Loucy (cell line): ENCODE measurements at regions not wholly inside any gene's neighbourhood (a gene's known extent, or its start where the extent isn't known, plus 50 kb on each side); places are given as distances from the start of the nearest gene placed in this dataset.

Experiments
- H2AFZ ChIP-seq: fragments of 200-600 bp; sonication (generic); 2 replicates; pipeline ENCODE4 v1.6.0; 2016; ENCODE audit warnings: antibody characterized with exemption, mild to moderate bottlenecking, low read length, moderate library complexity
- H3F3A ChIP-seq: fragments of 200-600 bp; 2 replicates; pipeline ENCODE4 v1.6.0; 2016; ENCODE audit warnings: antibody characterized with exemption, low read depth, mild to moderate bottlenecking
- H3K27me3 ChIP-seq: fragments of 200-600 bp; sonication (generic); 2 replicates; pipeline ENCODE4 v1.6.1; 2014; ENCODE audit warnings: low read length, mild to moderate bottlenecking; ENCODE audit not compliant: insufficient read depth, poor library complexity, severe bottlenecking
- H3K36me3 ChIP-seq: fragments of 200-600 bp; sonication (generic); 2 replicates; pipeline ENCODE4 v1.6.1; 2016; ENCODE audit warnings: low read length; ENCODE audit not compliant: insufficient read depth
- H3K4me1 ChIP-seq: fragments of 200-600 bp; sonication (generic); 2 replicates; pipeline ENCODE4 v1.5.1; 2014; ENCODE audit warnings: low read length, mild to moderate bottlenecking; ENCODE audit not compliant: insufficient read depth, poor library complexity, severe bottlenecking
- H3K4me2 ChIP-seq: fragments of 200-600 bp; sonication (generic); 2 replicates; pipeline ENCODE4 v1.6.0; 2014; ENCODE audit warnings: antibody characterized with exemption, low read length, low read depth, mild to moderate bottlenecking; ENCODE audit not compliant: poor library complexity, severe bottlenecking
- H3K4me3 ChIP-seq: fragments of 200-600 bp; sonication (generic); 2 replicates; pipeline ENCODE4 v1.5.1; 2014; ENCODE audit warnings: low read length, mild to moderate bottlenecking, mixed read lengths; ENCODE audit not compliant: poor library complexity, severe bottlenecking
- H3K79me2 ChIP-seq: fragments of 200-600 bp; sonication (generic); 2 replicates; pipeline ENCODE4 v1.6.1; 2014; ENCODE audit warnings: low read length; ENCODE audit not compliant: insufficient read depth
- H3K9ac ChIP-seq: fragments of 200-600 bp; sonication (generic); 2 replicates; pipeline ENCODE4 v1.6.0; 2014; ENCODE audit warnings: mild to moderate bottlenecking, low read depth, low read length, moderate library complexity; ENCODE audit not compliant: poor library complexity, severe bottlenecking
- H3K9me2 ChIP-seq: fragments of 200-600 bp; sonication (generic); replicated peaks from 2 replicates; pipeline ENCODE4 v1.6.1; 2016; ENCODE audit warnings: low read depth, low read length, mixed read lengths
- H3K9me3 ChIP-seq: fragments of 200-600 bp; sonication (generic); 2 replicates; pipeline ENCODE4 v1.6.1; 2014; ENCODE audit warnings: mild to moderate bottlenecking, antibody characterized with exemption, low read length, low read depth; ENCODE audit not compliant: insufficient read depth
- H4K20me1 ChIP-seq: fragments of 200-600 bp; sonication (generic); 2 replicates; pipeline ENCODE4 v1.6.0; 2014; ENCODE audit warnings: antibody characterized with exemption, low read length, mild to moderate bottlenecking; ENCODE audit not compliant: insufficient read depth, poor library complexity, severe bottlenecking
- EZH2phosphoT487 ChIP-seq: fragments of 200-600 bp; IDR thresholded peaks from 2 replicates; pipeline ENCODE4 v1.6.1; 2018; ENCODE audit warnings: antibody characterized with exemption, mild to moderate bottlenecking, moderate library complexity, borderline replicate concordance
- TF ChIP-seq, protein P1 (sequence below): fragments of 200-600 bp; sonication (generic); conservative IDR thresholded peaks from 2 replicates; pipeline ENCODE4 v1.5.1; 2014; ENCODE audit warnings: mild to moderate bottlenecking, antibody characterized with exemption, low read length

DNA sequence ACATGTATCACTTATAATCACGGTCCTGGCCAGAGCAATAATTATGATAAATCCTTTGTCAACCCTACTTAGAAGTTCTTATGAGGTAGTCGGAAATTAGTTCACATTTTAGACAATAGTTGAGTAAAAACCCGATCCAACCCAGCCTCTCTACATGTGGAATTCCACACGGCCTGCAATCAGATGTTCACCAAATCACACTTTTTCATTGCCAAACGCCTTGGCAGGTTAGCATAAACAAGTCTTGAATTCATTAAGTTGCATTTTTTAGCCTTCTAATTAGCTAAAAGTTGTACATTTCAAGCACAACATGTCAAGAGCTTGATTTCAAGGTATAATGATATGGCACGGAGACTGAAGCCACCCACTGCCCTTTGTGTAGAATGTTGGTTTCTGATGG, 65.3 kb downstream of the FOXL1 start:
- Histone ChIP-seq H3K4me3 (no peak overlapping the region), H2AFZ (no peak overlapping the region), H3K27me3 (no peaks in the 10 kb centered on the region), H4K20me1 (no peaks in the 10 kb centered on the region), H3K36me3 (no peaks in the 10 kb centered on the region), H3K9me3 (no peaks in the 10 kb centered on the region), H3K4me1 (peaks cover 5% of the 10 kb centered on the region), H3F3A (no peaks in the 10 kb centered on the region), H3K79me2 (no peaks in the 10 kb centered on the region), H3K9ac (no peak overlapping the region), H3K4me2 (no peak overlapping the region), H3K9me2 (no peaks in the 10 kb centered on the region)
- TF ChIP-seq, protein P1, sequence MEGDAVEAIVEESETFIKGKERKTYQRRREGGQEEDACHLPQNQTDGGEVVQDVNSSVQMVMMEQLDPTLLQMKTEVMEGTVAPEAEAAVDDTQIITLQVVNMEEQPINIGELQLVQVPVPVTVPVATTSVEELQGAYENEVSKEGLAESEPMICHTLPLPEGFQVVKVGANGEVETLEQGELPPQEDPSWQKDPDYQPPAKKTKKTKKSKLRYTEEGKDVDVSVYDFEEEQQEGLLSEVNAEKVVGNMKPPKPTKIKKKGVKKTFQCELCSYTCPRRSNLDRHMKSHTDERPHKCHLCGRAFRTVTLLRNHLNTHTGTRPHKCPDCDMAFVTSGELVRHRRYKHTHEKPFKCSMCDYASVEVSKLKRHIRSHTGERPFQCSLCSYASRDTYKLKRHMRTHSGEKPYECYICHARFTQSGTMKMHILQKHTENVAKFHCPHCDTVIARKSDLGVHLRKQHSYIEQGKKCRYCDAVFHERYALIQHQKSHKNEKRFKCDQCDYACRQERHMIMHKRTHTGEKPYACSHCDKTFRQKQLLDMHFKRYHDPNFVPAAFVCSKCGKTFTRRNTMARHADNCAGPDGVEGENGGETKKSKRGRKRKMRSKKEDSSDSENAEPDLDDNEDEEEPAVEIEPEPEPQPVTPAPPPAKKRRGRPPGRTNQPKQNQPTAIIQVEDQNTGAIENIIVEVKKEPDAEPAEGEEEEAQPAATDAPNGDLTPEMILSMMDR: no peak
- TF ChIP-seq EZH2phosphoT487: no peak

DNA sequence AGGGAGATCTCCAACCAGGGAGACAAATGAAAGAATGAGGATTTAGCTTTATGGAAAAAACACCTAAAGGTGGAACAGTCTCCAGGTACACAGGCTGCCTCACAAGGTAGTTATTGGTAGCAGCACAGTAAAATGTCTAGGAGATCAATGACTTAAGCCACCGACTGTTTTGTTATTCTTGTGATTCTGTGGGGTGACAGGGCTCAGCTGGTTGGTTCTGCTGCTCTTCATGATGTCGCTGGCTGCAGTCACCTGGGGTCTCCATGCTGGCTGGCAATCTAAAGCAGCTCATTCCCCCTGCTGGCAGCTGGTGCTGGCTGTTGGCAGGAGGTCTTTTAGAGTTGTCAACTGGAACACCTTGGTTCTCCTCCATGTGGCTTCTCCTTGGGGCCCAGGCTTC, 69.2 kb downstream of the FOXL1 start:
- Histone ChIP-seq H3K4me1 (peaks cover 5% of the 10 kb centered on the region), H2AFZ (no peak overlapping the region), H3K9ac (no peak overlapping the region), H4K20me1 (no peaks in the 10 kb centered on the region), H3K9me2 (no peaks in the 10 kb centered on the region), H3F3A (no peaks in the 10 kb centered on the region), H3K79me2 (no peaks in the 10 kb centered on the region), H3K27me3 (no peaks in the 10 kb centered on the region), H3K4me3 (no peak overlapping the region), H3K4me2 (no peak overlapping the region), H3K36me3 (no peaks in the 10 kb centered on the region), H3K9me3 (no peaks in the 10 kb centered on the region)
- TF ChIP-seq EZH2phosphoT487: no peak
- TF ChIP-seq, protein P1: no peak

DNA sequence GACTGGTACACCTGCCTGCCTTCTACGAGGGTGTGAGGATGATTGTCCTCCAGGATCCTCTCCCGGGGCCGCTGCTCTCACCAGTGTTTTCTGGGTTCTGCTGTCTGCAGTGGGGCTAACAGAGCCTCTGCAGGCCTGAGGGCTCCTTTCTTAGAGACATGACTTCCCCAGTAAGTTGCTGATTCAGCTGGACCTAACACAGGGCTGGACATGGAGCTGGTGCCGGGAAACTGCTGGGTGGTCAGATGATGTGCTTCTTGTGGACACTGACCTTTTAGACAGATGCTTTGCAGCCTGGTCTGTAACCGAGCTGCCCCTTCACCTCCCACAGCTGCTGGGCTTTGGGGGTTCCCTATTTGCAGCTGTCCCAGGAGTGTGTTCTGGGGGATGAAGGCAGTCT, 71.5 kb downstream of the FOXL1 start:
- TF ChIP-seq EZH2phosphoT487: no peak
- TF ChIP-seq, protein P1: no peak
- H3K9me3 ChIP-seq: no peaks in the 10 kb centered on the region
- no peaks in the 10 kb centered on the region for H4K20me1 ChIP-seq
- H3K27me3 ChIP-seq: no peaks in the 10 kb centered on the region
- H3F3A ChIP-seq: no peaks in the 10 kb centered on the region
- H3K4me1 ChIP-seq: peaks cover 5% of the 10 kb centered on the region
- H3K9ac ChIP-seq: no peak overlapping the region
- H3K4me2 ChIP-seq: no peak overlapping the region
- no peaks in the 10 kb centered on the region for H3K36me3 ChIP-seq
- no peak overlapping the region for H3K4me3 ChIP-seq
- no peaks in the 10 kb centered on the region for H3K9me2 ChIP-seq
- H2AFZ ChIP-seq: no peak overlapping the region
- H3K79me2 ChIP-seq: no peaks in the 10 kb centered on the region
